ENCODE measurements at regions not wholly inside any gene's neighbourhood (a gene's known extent, or its start where the extent isn't known, plus 50 kb on each side); places are given as distances from the start of the nearest gene placed in this dataset.

GRCh38 chr15:25624504-25625177 is 185.8 kb upstream of the UBE3A start:
- Histone ChIP-seq H3K27ac (ENCODE audit: low read depth, low read length, poor library complexity, severe bottlenecking) (no peak overlapping the region), H3K36me3 (ENCODE audit: insufficient read depth, low read length, poor library complexity, severe bottlenecking) (no peaks in the 10 kb centered on the region), H3K4me3 (ENCODE audit: low read depth, low read length, poor library complexity, severe bottlenecking) (no peak overlapping the region), H3K27me3 (replicated peaks; ENCODE audit: insufficient read depth, low read depth, low read length, poor library complexity) (no peaks in the 10 kb centered on the region), H3K9me3 (ENCODE audit: low read depth, low read length, poor library complexity, severe bottlenecking) (peaks cover 25% of the 10 kb centered on the region), H3K4me1 (ENCODE audit: insufficient read depth, low read length, poor library complexity, severe bottlenecking) (no peaks in the 10 kb centered on the region)
- CTCF ChIA-PET: no interaction called here
- POLR2A ChIA-PET (ENCODE audit: low non-redundant PET): no interaction called here
- intact Hi-C loops (cut with micrococcal nuclease; ENCODE audit: unreplicated experiment): no loop called here
- TF ChIP-seq, protein P1, sequence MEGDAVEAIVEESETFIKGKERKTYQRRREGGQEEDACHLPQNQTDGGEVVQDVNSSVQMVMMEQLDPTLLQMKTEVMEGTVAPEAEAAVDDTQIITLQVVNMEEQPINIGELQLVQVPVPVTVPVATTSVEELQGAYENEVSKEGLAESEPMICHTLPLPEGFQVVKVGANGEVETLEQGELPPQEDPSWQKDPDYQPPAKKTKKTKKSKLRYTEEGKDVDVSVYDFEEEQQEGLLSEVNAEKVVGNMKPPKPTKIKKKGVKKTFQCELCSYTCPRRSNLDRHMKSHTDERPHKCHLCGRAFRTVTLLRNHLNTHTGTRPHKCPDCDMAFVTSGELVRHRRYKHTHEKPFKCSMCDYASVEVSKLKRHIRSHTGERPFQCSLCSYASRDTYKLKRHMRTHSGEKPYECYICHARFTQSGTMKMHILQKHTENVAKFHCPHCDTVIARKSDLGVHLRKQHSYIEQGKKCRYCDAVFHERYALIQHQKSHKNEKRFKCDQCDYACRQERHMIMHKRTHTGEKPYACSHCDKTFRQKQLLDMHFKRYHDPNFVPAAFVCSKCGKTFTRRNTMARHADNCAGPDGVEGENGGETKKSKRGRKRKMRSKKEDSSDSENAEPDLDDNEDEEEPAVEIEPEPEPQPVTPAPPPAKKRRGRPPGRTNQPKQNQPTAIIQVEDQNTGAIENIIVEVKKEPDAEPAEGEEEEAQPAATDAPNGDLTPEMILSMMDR (conservative IDR thresholded peaks at IDR 0.05; ENCODE audit: low read depth, low read length): no peak
- TF ChIP-seq EZH2 (IDR thresholded peaks at IDR 0.05; ENCODE audit: borderline replicate concordance, low read depth, low read length, poor library complexity, severe bottlenecking): no peak
- no peak for DNase-seq (ENCODE audit: low spot score)
- no TSS peak for BruUV-seq (replicated peaks)

DNA sequence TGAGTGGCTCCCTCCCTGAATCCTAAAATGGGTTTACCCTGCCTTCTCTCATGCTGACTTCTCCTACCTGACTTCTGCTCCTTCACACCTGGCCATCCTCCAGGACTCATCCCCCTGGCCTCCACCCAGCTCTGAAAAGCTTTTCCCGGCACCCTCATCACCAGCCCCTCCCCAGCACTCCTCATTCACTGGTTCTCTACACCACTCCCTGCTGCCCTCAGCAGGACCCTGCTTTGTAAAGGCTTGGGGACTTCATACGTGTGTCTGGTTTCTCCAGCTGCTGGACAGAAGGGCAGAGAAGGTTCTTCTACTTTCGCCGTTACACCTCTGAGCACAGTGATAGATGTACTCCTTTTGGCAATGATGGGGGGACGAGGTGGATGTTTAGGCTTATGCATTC is 184.9 kb upstream of the UBE3A start:
- Histone ChIP-seq H3K27ac (ENCODE audit: low read depth, low read length, poor library complexity, severe bottlenecking) (no peak overlapping the region), H3K4me3 (ENCODE audit: low read depth, low read length, poor library complexity, severe bottlenecking) (no peak overlapping the region), H3K4me1 (ENCODE audit: insufficient read depth, low read length, poor library complexity, severe bottlenecking) (no peaks in the 10 kb centered on the region), H3K9me3 (ENCODE audit: low read depth, low read length, poor library complexity, severe bottlenecking) (peaks cover 31% of the 10 kb centered on the region), H3K36me3 (ENCODE audit: insufficient read depth, low read length, poor library complexity, severe bottlenecking) (no peaks in the 10 kb centered on the region), H3K27me3 (replicated peaks; ENCODE audit: insufficient read depth, low read depth, low read length, poor library complexity) (no peaks in the 10 kb centered on the region)
- TF ChIP-seq, protein P1 (conservative IDR thresholded peaks at IDR 0.05; ENCODE audit: low read depth, low read length): no peak
- TF ChIP-seq EZH2 (IDR thresholded peaks at IDR 0.05; ENCODE audit: borderline replicate concordance, low read depth, low read length, poor library complexity, severe bottlenecking): no peak
- BruUV-seq (replicated peaks): no TSS peak
- intact Hi-C loops (cut with micrococcal nuclease; ENCODE audit: unreplicated experiment): no loop called here
- CTCF ChIA-PET: no interaction called here
- no peak for DNase-seq (ENCODE audit: low spot score)
- POLR2A ChIA-PET (ENCODE audit: low non-redundant PET): no interaction called here

DNA sequence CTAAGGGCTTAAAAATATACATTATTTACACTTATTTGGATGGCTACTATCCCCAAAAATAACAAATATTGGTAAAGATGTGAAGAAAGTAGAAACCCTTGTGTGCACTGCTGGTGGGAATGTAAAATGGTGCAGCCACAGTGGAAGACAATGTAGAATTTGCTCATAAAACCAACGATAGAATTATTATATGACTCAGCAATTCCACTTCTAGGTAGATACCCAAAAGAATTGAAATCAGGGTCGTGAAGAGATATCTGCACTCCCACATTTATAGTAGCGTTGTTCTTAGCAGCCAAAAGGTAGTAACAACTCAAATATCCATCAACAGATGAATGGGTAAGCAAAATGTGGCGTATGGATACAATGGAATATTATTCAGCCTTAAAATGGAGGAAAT is 181.6 kb upstream of the UBE3A start:
- CTCF ChIA-PET: no interaction called here
- no peaks in the 10 kb centered on the region for H3K36me3 ChIP-seq (ENCODE audit: insufficient read depth, low read length, poor library complexity, severe bottlenecking)
- no peak overlapping the region for H3K27ac ChIP-seq (ENCODE audit: low read depth, low read length, poor library complexity, severe bottlenecking)
- H3K4me1 ChIP-seq (ENCODE audit: insufficient read depth, low read length, poor library complexity, severe bottlenecking): no peaks in the 10 kb centered on the region
- peaks cover 28% of the 10 kb centered on the region for H3K9me3 ChIP-seq (ENCODE audit: low read depth, low read length, poor library complexity, severe bottlenecking)
- H3K4me3 ChIP-seq (ENCODE audit: low read depth, low read length, poor library complexity, severe bottlenecking): no peak overlapping the region
- BruUV-seq (replicated peaks): no TSS peak
- intact Hi-C loops (cut with micrococcal nuclease; ENCODE audit: unreplicated experiment): no loop called here
- no peaks in the 10 kb centered on the region for H3K27me3 ChIP-seq (replicated peaks; ENCODE audit: insufficient read depth, low read depth, low read length, poor library complexity)
- POLR2A ChIA-PET (ENCODE audit: low non-redundant PET): no interaction called here
- no peak for TF ChIP-seq EZH2 (IDR thresholded peaks at IDR 0.05; ENCODE audit: borderline replicate concordance, low read depth, low read length, poor library complexity, severe bottlenecking)
- TF ChIP-seq, protein P1 (conservative IDR thresholded peaks at IDR 0.05; ENCODE audit: low read depth, low read length): no peak
- DNase-seq (ENCODE audit: low spot score): no peak

Measured in A673 (cell line).